Fibroblast of skin of right biceps (primary cell): ENCODE measurements at regions not wholly inside any gene's neighbourhood (a gene's known extent, or its start where the extent isn't known, plus 50 kb on each side); places are given as distances from the start of the nearest gene placed in this dataset.

Source experiments
- DNase-seq: peaks from one replicate; pipeline ENCODE4 v3.0.0-alpha.2; 2013

- peak; percentile 0 for DNase-seq
These were observed 786.9 kb downstream of the CDY1 start for GRCh38 chrY:26408671-26409328.

- DNase-seq: no peak
These were observed 787.4 kb downstream of the CDY1 start for GRCh38 chrY:26409329-26409712.
